Transverse colon (tissue), 4 donors: ENCODE measurements at regions not wholly inside any gene's neighbourhood (a gene's known extent, or its start where the extent isn't known, plus 50 kb on each side); places are given as distances from the start of the nearest gene placed in this dataset.
"Not testable (repeated sequence)": the region's sequence is repeated elsewhere in the genome, so short reads cannot be mapped to it uniquely, and the experiment has no call there.

Source experiments
- DNase-seq: peaks from one replicate; pipeline ENCODE4 v3.0.0-alpha.2; 2019
- H3K27ac ChIP-seq, 4 donors: fragments of 200-600 bp; sonication (generic); 2 replicates each; pipeline ENCODE4 v1.5.1; 2016 to 2018; ENCODE audit warnings: inconsistent platforms in 4 of 4
- H3K27me3 ChIP-seq: fragments of 200-600 bp; sonication (generic); 2 replicates; pipeline ENCODE4 v1.5.1; 2017; ENCODE audit warnings: inconsistent platforms
- H3K36me3 ChIP-seq, 4 donors: fragments of 200-600 bp; sonication (generic); 2 replicates each; pipeline ENCODE4 v1.5.1; 2017 to 2019; ENCODE audit warnings: inconsistent platforms in 4 of 4
- H3K4me1 ChIP-seq, 4 donors: fragments of 200-600 bp; sonication (generic); 2 replicates each; pipeline ENCODE4 v1.5.1; 2017 to 2020; ENCODE audit warnings: inconsistent platforms in 4 of 4
- H3K4me3 ChIP-seq, 4 donors: fragments of 200-600 bp; sonication (generic); 1 replicate in 1 of 4; 2 replicates in 3 of 4; pipeline versions ENCODE4 v1.5.1 to v1.6.1; 2017 to 2019; ENCODE audit warnings: inconsistent platforms in 4 of 4
- H3K9me3 ChIP-seq, 2 donors: fragments of 200-600 bp; sonication (generic); 2 replicates each; pipeline ENCODE4 v1.5.1; 2017 to 2019; ENCODE audit warnings: inconsistent platforms in 2 of 2
- EP300 ChIP-seq: sonication (generic); formaldehyde crosslinking; IDR thresholded peaks from one replicate; pipeline ENCODE4 v1.6.1; 2017; ENCODE audit warnings: antibody characterized with exemption, low read depth
- POLR2A ChIP-seq: fragments of 450-650 bp; IDR thresholded peaks from one replicate; pipeline ENCODE4 v1.6.1; 2016; ENCODE audit warnings: antibody characterized with exemption, mild to moderate bottlenecking, moderate library complexity
- POLR2AphosphoS5 ChIP-seq, 3 donors: sonication (generic); formaldehyde crosslinking; IDR thresholded peaks; one replicate each; pipeline ENCODE4 v1.6.1; 2016; ENCODE audit warnings: antibody characterized with exemption in 3 of 3
- WGBS, 2 donors: methylation state at CpG; one replicate each; pipeline ENCODE4 v1.1.5; 2018; ENCODE audit warnings: low coverage in 1 of 2; 5-methylcytosine and 5-hydroxymethylcytosine counted together
- in situ Hi-C, 4 donors: fragments of 200-750 bp; cut with MboI; loops; one replicate each; pipeline versions ENCODE4 v1.15.0 to v1.15.1; 2017; ENCODE audit warnings: low sequenced_read_pairs in 3 of 4, low pct_ligation_motif_present in 1 of 4, low pct_unique_long_range_greater_than_20kb in 1 of 4
- intact Hi-C: fragments of 100-400 bp; cut with DNase I; formaldehyde crosslinking; loops from one replicate; pipeline ENCODE4 v1.15.1; 2023; ENCODE audit warnings: low total_unique reads
- TF ChIP-seq, protein P1 (sequence below), 5 experiments: fragments of 200-600 bp in 3 of 5; fragments of 450-650 bp in 2 of 5; sonication (generic) in 3 of 5; IDR thresholded peaks; 1 replicate in 2 of 5; 2 replicates in 3 of 5; pipeline ENCODE4 v1.5.1; 2016 to 2017; ENCODE audit warnings: antibody characterized with exemption in 5 of 5, inconsistent platforms in 3 of 5, mild to moderate bottlenecking in 2 of 5, moderate library complexity in 1 of 5

DNA sequence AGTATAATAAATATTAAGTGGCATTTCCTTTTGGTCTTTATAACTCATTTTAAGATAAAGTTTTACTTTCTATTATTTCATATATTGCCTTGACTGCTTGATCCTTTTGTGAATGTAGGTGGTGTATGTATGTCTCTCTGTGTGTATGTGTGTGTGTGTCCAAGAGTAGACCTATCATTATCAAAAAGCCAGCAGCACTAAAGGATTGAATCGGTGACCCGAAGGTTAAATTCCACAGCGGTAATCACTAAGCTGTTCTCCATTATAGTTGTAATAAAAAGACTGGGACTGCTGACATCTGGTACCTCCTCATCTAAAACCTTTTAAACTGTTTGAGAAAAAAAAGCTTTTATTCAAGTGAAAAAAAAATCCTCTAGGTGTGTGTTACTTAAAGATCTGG, 1014.8 kb downstream of the PCDH7 start:
- intact Hi-C loops (no loop called here), in situ Hi-C loops (no loop called here)
- no peaks in the 10 kb centered on the region for H3K4me1 ChIP-seq
- TF ChIP-seq POLR2AphosphoS5 (IDR thresholded peaks at IDR 0.05) (no peak), EP300 (no peak), POLR2A (no peak)
- TF ChIP-seq, protein P1, sequence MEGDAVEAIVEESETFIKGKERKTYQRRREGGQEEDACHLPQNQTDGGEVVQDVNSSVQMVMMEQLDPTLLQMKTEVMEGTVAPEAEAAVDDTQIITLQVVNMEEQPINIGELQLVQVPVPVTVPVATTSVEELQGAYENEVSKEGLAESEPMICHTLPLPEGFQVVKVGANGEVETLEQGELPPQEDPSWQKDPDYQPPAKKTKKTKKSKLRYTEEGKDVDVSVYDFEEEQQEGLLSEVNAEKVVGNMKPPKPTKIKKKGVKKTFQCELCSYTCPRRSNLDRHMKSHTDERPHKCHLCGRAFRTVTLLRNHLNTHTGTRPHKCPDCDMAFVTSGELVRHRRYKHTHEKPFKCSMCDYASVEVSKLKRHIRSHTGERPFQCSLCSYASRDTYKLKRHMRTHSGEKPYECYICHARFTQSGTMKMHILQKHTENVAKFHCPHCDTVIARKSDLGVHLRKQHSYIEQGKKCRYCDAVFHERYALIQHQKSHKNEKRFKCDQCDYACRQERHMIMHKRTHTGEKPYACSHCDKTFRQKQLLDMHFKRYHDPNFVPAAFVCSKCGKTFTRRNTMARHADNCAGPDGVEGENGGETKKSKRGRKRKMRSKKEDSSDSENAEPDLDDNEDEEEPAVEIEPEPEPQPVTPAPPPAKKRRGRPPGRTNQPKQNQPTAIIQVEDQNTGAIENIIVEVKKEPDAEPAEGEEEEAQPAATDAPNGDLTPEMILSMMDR (IDR thresholded peaks at IDR 0.05), result no peak
- 57 to 66% methylated on average over 2 to 3 of the region's 3 CpGs for WGBS, 2 donors
- H3K27me3 ChIP-seq, result no peaks in the 10 kb centered on the region
- H3K36me3 ChIP-seq, result no peaks in the 10 kb centered on the region
- no peak overlapping the region for H3K27ac ChIP-seq
- DNase-seq, result no peak
- H3K4me3 ChIP-seq, result no peak overlapping the region
- no peaks in the 10 kb centered on the region for H3K9me3 ChIP-seq

DNA sequence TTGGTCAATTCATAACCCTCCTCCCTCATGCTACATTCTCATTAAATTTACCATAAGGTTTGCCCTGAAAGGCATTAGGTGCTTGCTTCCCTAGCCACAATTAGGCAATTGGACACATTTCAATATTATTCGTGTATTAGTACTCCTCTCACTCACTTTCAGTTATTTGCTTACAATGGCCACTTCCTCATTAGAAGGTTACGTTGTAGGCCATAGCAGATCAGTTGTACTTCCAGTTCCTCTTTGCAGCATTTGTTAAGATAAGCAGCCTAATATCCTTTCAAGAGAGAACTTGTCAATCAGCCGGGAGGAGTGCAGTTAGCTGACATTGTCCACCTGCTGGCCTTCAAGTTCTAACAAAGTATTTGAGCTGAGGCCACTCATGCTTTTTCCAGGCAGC, 1017.2 kb downstream of the PCDH7 start:
- intact Hi-C loops (no loop called here), in situ Hi-C loops (no loop called here)
- Histone ChIP-seq H3K27ac (no peak overlapping the region), H3K4me1 (no peaks in the 10 kb centered on the region), H3K36me3 (no peaks in the 10 kb centered on the region), H3K4me3 (no peak overlapping the region), H3K27me3 (no peaks in the 10 kb centered on the region), H3K9me3 (no peaks in the 10 kb centered on the region)
- TF ChIP-seq EP300 (no peak), POLR2A (no peak), POLR2AphosphoS5 (IDR thresholded peaks at IDR 0.05) (no peak)
- TF ChIP-seq, protein P1 (IDR thresholded peaks at IDR 0.05), result no peak
- DNase-seq, result no peak
- WGBS, 2 donors, result 59 to 81% methylated on average over 3 of the region's 3 CpGs

DNA sequence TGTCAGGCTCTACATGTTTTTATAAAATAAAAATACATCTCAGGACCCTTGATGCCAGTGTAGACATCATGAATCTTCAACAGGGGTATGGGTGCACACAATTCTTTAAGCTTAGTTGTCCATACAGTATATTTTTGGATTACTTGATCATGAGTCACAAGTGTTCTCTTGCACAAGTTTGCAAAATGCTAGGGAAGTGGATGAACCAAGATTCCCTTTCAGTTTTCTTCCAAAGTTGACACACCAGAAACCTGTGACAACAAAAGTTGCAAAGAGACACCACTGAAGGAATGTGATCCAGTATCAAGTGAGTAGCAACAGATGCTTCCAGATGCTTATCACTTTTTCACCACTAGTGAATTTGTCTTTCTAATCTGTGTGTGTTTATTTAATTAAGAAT, 1021.2 kb downstream of the PCDH7 start:
- no peak for TF ChIP-seq EP300
- TF ChIP-seq POLR2AphosphoS5 (IDR thresholded peaks at IDR 0.05), result no peak
- TF ChIP-seq, protein P1 (IDR thresholded peaks at IDR 0.05), result no peak
- TF ChIP-seq POLR2A, result no peak
- Histone ChIP-seq H3K4me3 (no peak overlapping the region), H3K27me3 (no peaks in the 10 kb centered on the region), H3K36me3 (no peaks in the 10 kb centered on the region), H3K27ac (no peak overlapping the region), H3K9me3 (no peaks in the 10 kb centered on the region), H3K4me1 (no peaks in the 10 kb centered on the region)
- in situ Hi-C loops (no loop called here), intact Hi-C loops (no loop called here)
- DNase-seq, result no peak

DNA sequence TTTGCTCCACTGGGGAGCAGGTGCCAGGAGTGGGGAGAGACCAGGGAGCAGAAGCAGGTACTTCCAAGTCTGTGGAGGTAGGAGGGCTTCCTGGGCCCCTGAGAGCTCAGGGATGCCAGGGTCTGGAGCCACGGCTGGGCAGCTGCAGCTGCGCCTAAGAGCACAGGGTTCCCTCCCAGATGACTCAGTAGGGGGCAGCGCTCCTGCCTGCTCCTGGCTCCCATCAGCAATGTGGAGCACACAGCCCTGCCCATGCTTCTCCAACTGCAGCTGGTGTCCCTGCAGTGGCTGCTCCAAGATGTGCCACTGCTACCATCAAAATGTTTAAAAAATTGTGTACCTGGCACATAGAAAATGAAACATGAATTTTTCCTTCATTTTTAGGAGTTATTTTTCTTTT, 1028.2 kb downstream of the PCDH7 start:
- Histone ChIP-seq H3K36me3 (no peaks in the 10 kb centered on the region), H3K9me3 (no peaks in the 10 kb centered on the region), H3K27me3 (no peaks in the 10 kb centered on the region), H3K4me3 (no peak overlapping the region), H3K4me1 (no peaks in the 10 kb centered on the region), H3K27ac (no peak overlapping the region)
- 86% methylated on average over 3 of the region's 3 CpGs; no CpG with 5 or more reads in 1 of the 2 donors for WGBS, 2 donors
- no peak for TF ChIP-seq POLR2A
- intact Hi-C loops, result no loop called here
- DNase-seq, result no peak
- in situ Hi-C loops, result no loop called here

DNA sequence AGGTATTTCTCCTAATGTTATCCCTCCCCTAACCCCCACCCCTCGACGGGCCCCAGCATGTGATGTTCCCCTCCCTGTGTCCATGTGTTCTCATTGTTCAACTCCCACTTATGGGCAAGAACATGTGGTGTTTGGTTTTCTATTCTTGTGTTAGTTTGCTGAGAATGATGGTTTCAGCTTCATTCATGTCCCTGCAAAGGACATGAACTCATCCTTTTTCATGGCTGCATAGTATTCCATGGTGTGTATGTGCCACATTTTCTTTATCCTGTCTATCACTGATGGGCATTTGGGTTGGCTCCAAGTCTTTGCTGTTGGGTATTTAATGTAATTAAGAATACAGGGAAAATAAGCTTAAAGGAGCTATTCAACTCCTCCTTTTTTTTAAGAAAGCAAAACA, 1030.4 kb downstream of the PCDH7 start:
- H3K4me1 ChIP-seq, H3K36me3 ChIP-seq, DNase-seq, H3K27me3 ChIP-seq, in situ Hi-C loops, H3K9me3 ChIP-seq, H3K4me3 ChIP-seq, H3K27ac ChIP-seq, intact Hi-C loops: not testable (repeated sequence)
- whole genome bisulfite sequencing, 2 donors, result 86% methylated on average over 2 of the region's 2 CpGs; no CpG with 5 or more reads in 1 of the 2 donors
